CD4-positive, alpha-beta T cell treated with Interleukin-21 for 1 hour (primary cell): ENCODE measurements at regions not wholly inside any gene's neighbourhood (a gene's known extent, or its start where the extent isn't known, plus 50 kb on each side); places are given as distances from the start of the nearest gene placed in this dataset.
"Not testable (repeated sequence)": the region's sequence is repeated elsewhere in the genome, so short reads cannot be mapped to it uniquely, and the experiment has no call there.

Source experiments
- DNase-seq: peaks from one replicate; pipeline ENCODE4 v3.0.0-alpha.2; 2020

GRCh38 chr2:5203134-5203755, 488.9 kb upstream of the SOX11 start:
- no peak for DNase-seq

- not testable (repeated sequence) for DNase-seq
Observed at GRCh38 chr2:5206742-5207141, 485.4 kb upstream of the SOX11 start.

- DNase-seq: no peak
Observed at GRCh38 chr2:5215989-5216607, 476.1 kb upstream of the SOX11 start.

- DNase-seq: no peak
Observed at GRCh38 chr2:5227062-5227699, 465.0 kb upstream of the SOX11 start.

- DNase-seq: no peak
Observed at GRCh38 chr2:5229574-5229973, 462.6 kb upstream of the SOX11 start.

GRCh38 chr2:5230444-5230843, 461.7 kb upstream of the SOX11 start:
- DNase-seq: no peak

GRCh38 chr2:5230855-5231254, 461.3 kb upstream of the SOX11 start:
- no peak for DNase-seq

GRCh38 chr2:5231287-5231686, 460.9 kb upstream of the SOX11 start:
- DNase-seq: no peak

- DNase-seq: no peak
Observed at GRCh38 chr2:5234563-5234962, 457.6 kb upstream of the SOX11 start.

- no peak for DNase-seq
Observed at GRCh38 chr2:5235701-5236100, 456.5 kb upstream of the SOX11 start.

GRCh38 chr2:5236249-5236648, 455.9 kb upstream of the SOX11 start:
- DNase-seq: no peak

GRCh38 chr2:5242751-5243150, 449.4 kb upstream of the SOX11 start:
- DNase-seq: no peak

GRCh38 chr2:5250482-5250881, 441.7 kb upstream of the SOX11 start:
- no peak for DNase-seq

GRCh38 chr2:5253263-5253662, 438.9 kb upstream of the SOX11 start:
- DNase-seq: no peak

- no peak for DNase-seq
Observed at GRCh38 chr2:5254791-5255332, 437.3 kb upstream of the SOX11 start.

- no peak for DNase-seq
Observed at GRCh38 chr2:5263291-5263690, 428.9 kb upstream of the SOX11 start.

- no peak for DNase-seq
Observed at GRCh38 chr2:5264361-5264760, 427.8 kb upstream of the SOX11 start.

GRCh38 chr2:5285061-5285460, 407.1 kb upstream of the SOX11 start:
- DNase-seq: no peak

- no peak for DNase-seq
Observed at GRCh38 chr2:5285872-5286769, 406.1 kb upstream of the SOX11 start.

GRCh38 chr2:5287558-5288334, 404.4 kb upstream of the SOX11 start:
- DNase-seq: no peak

- DNase-seq: no peak
Observed at GRCh38 chr2:5290900-5291546, 401.2 kb upstream of the SOX11 start.

GRCh38 chr2:5304640-5305039, 387.5 kb upstream of the SOX11 start:
- DNase-seq: no peak
